HFFc6 (cell line): ENCODE measurements at regions not wholly inside any gene's neighbourhood (a gene's known extent, or its start where the extent isn't known, plus 50 kb on each side); places are given as distances from the start of the nearest gene placed in this dataset.
"Not testable (repeated sequence)": the region's sequence is repeated elsewhere in the genome, so short reads cannot be mapped to it uniquely, and the experiment has no call there.

Experiments
- DNase-seq: peaks from one replicate; pipeline ENCODE4 v3.0.0-alpha.2; 2018
- H3K27ac Mint-ChIP-seq: 2 replicates; pipeline ENCODE4 v1.8.0; 2020; ENCODE audit warnings: mild to moderate bottlenecking, mixed read lengths
- H3K27me3 Mint-ChIP-seq: 2 replicates; pipeline ENCODE4 v1.8.0; 2021; ENCODE audit warnings: mild to moderate bottlenecking, moderate library complexity, mixed read lengths; ENCODE audit not compliant: insufficient read depth
- H3K36me3 Mint-ChIP-seq: 2 replicates; pipeline ENCODE4 v1.8.0; 2021; ENCODE audit warnings: low read depth, mixed read lengths
- H3K4me1 Mint-ChIP-seq: 2 replicates; pipeline ENCODE4 v1.8.0; 2020; ENCODE audit warnings: low read depth, mixed read lengths
- H3K4me3 Mint-ChIP-seq: 2 replicates; pipeline ENCODE4 v1.8.0; 2020; ENCODE audit warnings: mild to moderate bottlenecking, moderate library complexity, mixed read lengths
- H3K9me3 Mint-ChIP-seq: 2 replicates; pipeline ENCODE4 v1.8.0; 2020; ENCODE audit warnings: mild to moderate bottlenecking, mixed read lengths
- CTCF ChIP-seq: fragments of 200-600 bp; sonication (generic); IDR thresholded peaks from 2 replicates; pipeline ENCODE4 v1.5.0; 2021; ENCODE audit warnings: antibody characterized with exemption, mild to moderate bottlenecking

GRCh38 chr4:23423540-23423939 is 466.3 kb downstream of the PPARGC1A start:
- TF ChIP-seq CTCF: no peak
- H3K36me3 Mint-ChIP-seq: peaks cover 5% of the 10 kb centered on the region; the same call in 1 of the 2 replicates
- H3K27ac Mint-ChIP-seq: no peak overlapping the region
- H3K27me3 Mint-ChIP-seq: no peaks in the 10 kb centered on the region
- H3K9me3 Mint-ChIP-seq: peaks cover 59% of the 10 kb centered on the region
- no peak for DNase-seq
- H3K4me3 Mint-ChIP-seq: no peak overlapping the region
- H3K4me1 Mint-ChIP-seq: no peaks in the 10 kb centered on the region

GRCh38 chr4:23422878-23423277 is 467.0 kb downstream of the PPARGC1A start:
- peaks cover 57% of the 10 kb centered on the region for H3K9me3 Mint-ChIP-seq
- no peak for DNase-seq
- H3K4me3 Mint-ChIP-seq: no peak overlapping the region
- no peaks in the 10 kb centered on the region for H3K36me3 Mint-ChIP-seq
- no peak overlapping the region for H3K27ac Mint-ChIP-seq
- no peak for TF ChIP-seq CTCF
- H3K27me3 Mint-ChIP-seq: no peaks in the 10 kb centered on the region
- H3K4me1 Mint-ChIP-seq: no peaks in the 10 kb centered on the region

- Mint-ChIP-seq H3K27me3 (peaks cover 1% of the 10 kb centered on the region; the same call in 1 of the 2 replicates), H3K36me3 (no peaks in the 10 kb centered on the region), H3K27ac (no peak overlapping the region), H3K4me3 (no peak overlapping the region), H3K4me1 (no peaks in the 10 kb centered on the region), H3K9me3 (peaks cover 53% of the 10 kb centered on the region)
- TF ChIP-seq CTCF: no peak
- DNase-seq: no peak
Measured at GRCh38 chr4:23413631-23414030, 476.2 kb downstream of the PPARGC1A start.

GRCh38 chr4:23412701-23413100 is 477.1 kb downstream of the PPARGC1A start:
- Mint-ChIP-seq H3K27me3 (peaks cover 1% of the 10 kb centered on the region; the same call in 1 of the 2 replicates), H3K4me1 (no peaks in the 10 kb centered on the region), H3K9me3 (peaks cover 49% of the 10 kb centered on the region), H3K4me3 (no peak overlapping the region), H3K27ac (no peak overlapping the region), H3K36me3 (no peaks in the 10 kb centered on the region)
- DNase-seq: no peak
- TF ChIP-seq CTCF: no peak

- not testable (repeated sequence) for DNase-seq
Measured at GRCh38 chr4:23408913-23409312, 480.9 kb downstream of the PPARGC1A start.

GRCh38 chr4:23401572-23401971 is 488.3 kb downstream of the PPARGC1A start:
- Mint-ChIP-seq H3K4me3 (no peak overlapping the region), H3K4me1 (no peaks in the 10 kb centered on the region), H3K27ac (no peak overlapping the region), H3K27me3 (no peaks in the 10 kb centered on the region), H3K36me3 (peaks cover 4% of the 10 kb centered on the region; the same call in 1 of the 2 replicates), H3K9me3 (peaks cover 52% of the 10 kb centered on the region)
- TF ChIP-seq CTCF: no peak
- DNase-seq: no peak

More at GRCh38 chr4:23408913-23409312, 480.9 kb downstream of the PPARGC1A start:
- H3K4me1 Mint-ChIP-seq, H3K27me3 Mint-ChIP-seq, H3K27ac Mint-ChIP-seq, H3K36me3 Mint-ChIP-seq, H3K4me3 Mint-ChIP-seq: not testable (repeated sequence)
- H3K9me3 Mint-ChIP-seq: peaks cover 57% of the 10 kb centered on the region
